ENCODE measurements at regions not wholly inside any gene's neighbourhood (a gene's known extent, or its start where the extent isn't known, plus 50 kb on each side); places are given as distances from the start of the nearest gene placed in this dataset.
A peak's percentile ranks its signal among the peaks of the same experiment; 100 is the strongest.

GRCh38 chr10:78200686-78201085 lies 167.0 kb downstream of the RPS24 start:
- Histone ChIP-seq H3K4me3 (no peak overlapping the region), H3K27ac (no peak overlapping the region)
- no peak for DNase-seq (ENCODE audit: low spot score)
- TF ChIP-seq, protein P1, sequence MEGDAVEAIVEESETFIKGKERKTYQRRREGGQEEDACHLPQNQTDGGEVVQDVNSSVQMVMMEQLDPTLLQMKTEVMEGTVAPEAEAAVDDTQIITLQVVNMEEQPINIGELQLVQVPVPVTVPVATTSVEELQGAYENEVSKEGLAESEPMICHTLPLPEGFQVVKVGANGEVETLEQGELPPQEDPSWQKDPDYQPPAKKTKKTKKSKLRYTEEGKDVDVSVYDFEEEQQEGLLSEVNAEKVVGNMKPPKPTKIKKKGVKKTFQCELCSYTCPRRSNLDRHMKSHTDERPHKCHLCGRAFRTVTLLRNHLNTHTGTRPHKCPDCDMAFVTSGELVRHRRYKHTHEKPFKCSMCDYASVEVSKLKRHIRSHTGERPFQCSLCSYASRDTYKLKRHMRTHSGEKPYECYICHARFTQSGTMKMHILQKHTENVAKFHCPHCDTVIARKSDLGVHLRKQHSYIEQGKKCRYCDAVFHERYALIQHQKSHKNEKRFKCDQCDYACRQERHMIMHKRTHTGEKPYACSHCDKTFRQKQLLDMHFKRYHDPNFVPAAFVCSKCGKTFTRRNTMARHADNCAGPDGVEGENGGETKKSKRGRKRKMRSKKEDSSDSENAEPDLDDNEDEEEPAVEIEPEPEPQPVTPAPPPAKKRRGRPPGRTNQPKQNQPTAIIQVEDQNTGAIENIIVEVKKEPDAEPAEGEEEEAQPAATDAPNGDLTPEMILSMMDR (IDR thresholded peaks at IDR 0.05) = no peak

DNA sequence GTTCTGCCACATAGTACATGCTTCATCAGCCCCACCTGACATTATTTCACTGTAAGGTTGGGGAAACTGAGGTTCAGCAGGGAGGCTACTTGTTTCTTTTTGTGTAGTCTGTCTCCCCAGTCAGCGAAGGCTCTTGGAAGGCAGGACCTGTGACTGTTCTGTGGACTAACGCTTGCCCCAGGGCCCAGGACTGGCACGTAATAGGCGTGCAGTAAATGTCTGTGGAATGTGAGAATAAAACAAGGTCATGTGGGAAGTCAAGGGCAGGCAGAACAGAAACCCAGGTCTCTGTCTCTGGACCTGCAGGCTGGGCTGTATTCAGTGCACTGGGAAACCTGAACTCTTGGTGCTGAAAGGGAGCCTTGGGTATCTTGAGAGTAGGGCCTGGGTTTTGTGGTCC lies 168.7 kb downstream of the RPS24 start:
- TF ChIP-seq, protein P1 (IDR thresholded peaks at IDR 0.05) = no peak
- DNase-seq (ENCODE audit: low spot score) = no peak
- no peak overlapping the region for H3K4me3 ChIP-seq
- no peak overlapping the region for H3K27ac ChIP-seq

GRCh38 chr10:78203915-78204818 lies 170.5 kb downstream of the RPS24 start:
- TF ChIP-seq, protein P1 (IDR thresholded peaks at IDR 0.05) = no peak
- Histone ChIP-seq H3K27ac (peak overlapping the region; percentile 0 to 71), H3K4me3 (no peak overlapping the region)
- peak; percentile 77 for DNase-seq (ENCODE audit: low spot score)

- Histone ChIP-seq H3K4me3 (no peak overlapping the region), H3K27ac (peak overlapping the region in 1 of 2 donors; percentile 71)
- no peak for DNase-seq (ENCODE audit: low spot score)
- TF ChIP-seq, protein P1 (IDR thresholded peaks at IDR 0.05) = no peak
Measured at GRCh38 chr10:78205457-78206016, 171.9 kb downstream of the RPS24 start.

GRCh38 chr10:78207216-78207615 lies 173.6 kb downstream of the RPS24 start:
- H3K4me3 ChIP-seq = no peak overlapping the region

GRCh38 chr10:78207776-78208175 lies 174.1 kb downstream of the RPS24 start:
- Histone ChIP-seq H3K27ac (no peak overlapping the region), H3K4me3 (no peak overlapping the region)
- TF ChIP-seq, protein P1 (IDR thresholded peaks at IDR 0.05) = no peak
- no peak for DNase-seq (ENCODE audit: low spot score)

More at GRCh38 chr10:78207216-78207615, 173.6 kb downstream of the RPS24 start:
- no peak overlapping the region for H3K27ac ChIP-seq
- no peak for DNase-seq (ENCODE audit: low spot score)
- TF ChIP-seq, protein P1 (IDR thresholded peaks at IDR 0.05) = no peak

All from coronary artery (tissue), 2 donors.